GM12873 (cell line): ENCODE measurements at regions not wholly inside any gene's neighbourhood (a gene's known extent, or its start where the extent isn't known, plus 50 kb on each side); places are given as distances from the start of the nearest gene placed in this dataset.

Experiments used
- CTCF ChIP-seq: IDR thresholded peaks from 2 replicates; pipeline ENCODE4 v1.5.1; 2012; ENCODE audit warnings: low read depth, mild to moderate bottlenecking, moderate library complexity, low read length, control low read depth; ENCODE audit not compliant: insufficient read depth; ENCODE audit errors: missing control alignments

GRCh38 chr10:56116684-56117083 lies 244.4 kb downstream of the ZWINT start:
- no peak for TF ChIP-seq CTCF

- no peak for TF ChIP-seq CTCF
These were observed 251.6 kb downstream of the ZWINT start for GRCh38 chr10:56109454-56109853.

- TF ChIP-seq CTCF = no peak
These were observed 256.1 kb downstream of the ZWINT start for GRCh38 chr10:56104923-56105322.

GRCh38 chr10:56104487-56104886 lies 256.6 kb downstream of the ZWINT start:
- TF ChIP-seq CTCF = no peak

GRCh38 chr10:56096226-56096517 lies 264.9 kb downstream of the ZWINT start:
- no peak for TF ChIP-seq CTCF

- no peak for TF ChIP-seq CTCF
These were observed 265.4 kb downstream of the ZWINT start for GRCh38 chr10:56095506-56096225.

GRCh38 chr10:56091872-56092271 lies 269.2 kb downstream of the ZWINT start:
- TF ChIP-seq CTCF = no peak
